ENCODE measurements at regions not wholly inside any gene's neighbourhood (a gene's known extent, or its start where the extent isn't known, plus 50 kb on each side); places are given as distances from the start of the nearest gene placed in this dataset.
A peak's percentile ranks its signal among the peaks of the same experiment; 100 is the strongest.
"Not testable (repeated sequence)": the region's sequence is repeated elsewhere in the genome, so short reads cannot be mapped to it uniquely, and the experiment has no call there.

- no peak for DNase-seq (ENCODE audit: low read depth, low spot score)
- in situ Hi-C loops (cut with HindIII; ENCODE audit: low pct_unique_long_range_greater_than_20kb, low sequenced_read_pairs), result no loop called here
These were observed 660.5 kb upstream of the PRMT6 start for GRCh38 chr1:106396020-106396419.

- in situ Hi-C loops (cut with HindIII; ENCODE audit: low pct_unique_long_range_greater_than_20kb, low sequenced_read_pairs), result no loop called here
- DNase-seq (ENCODE audit: low read depth, low spot score), result no peak
These were observed 658.1 kb upstream of the PRMT6 start for GRCh38 chr1:106398391-106398790.

DNA sequence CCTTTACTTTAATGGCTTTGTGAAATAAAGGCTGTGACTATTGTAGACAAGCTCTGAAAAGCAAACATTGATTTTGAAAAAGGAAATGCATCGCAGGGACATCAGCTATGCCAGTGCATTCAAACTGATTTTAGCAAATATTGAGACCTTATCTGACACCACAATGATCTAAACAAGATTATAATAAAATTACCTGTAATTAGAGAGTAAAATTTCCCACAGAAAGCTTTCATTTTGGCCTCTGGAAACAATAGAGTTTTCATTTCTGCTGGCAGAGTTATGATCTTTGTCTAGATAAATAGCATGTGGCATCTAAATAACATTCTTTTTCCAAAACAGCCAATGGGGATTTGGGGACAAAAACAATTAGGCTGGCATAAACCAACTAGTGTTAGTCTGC, 650.4 kb upstream of the PRMT6 start:
- DNase-seq (ENCODE audit: low read depth, low spot score), result no peak

GRCh38 chr1:106412321-106412720, 644.2 kb upstream of the PRMT6 start:
- DNase-seq (ENCODE audit: low read depth, low spot score); in situ Hi-C loops (cut with HindIII; ENCODE audit: low pct_unique_long_range_greater_than_20kb, low sequenced_read_pairs): not testable (repeated sequence)

More for the DNA sequence above, 650.4 kb upstream of the PRMT6 start:
- in situ Hi-C loops (cut with HindIII; ENCODE audit: low pct_unique_long_range_greater_than_20kb, low sequenced_read_pairs), result no loop called here

DNA sequence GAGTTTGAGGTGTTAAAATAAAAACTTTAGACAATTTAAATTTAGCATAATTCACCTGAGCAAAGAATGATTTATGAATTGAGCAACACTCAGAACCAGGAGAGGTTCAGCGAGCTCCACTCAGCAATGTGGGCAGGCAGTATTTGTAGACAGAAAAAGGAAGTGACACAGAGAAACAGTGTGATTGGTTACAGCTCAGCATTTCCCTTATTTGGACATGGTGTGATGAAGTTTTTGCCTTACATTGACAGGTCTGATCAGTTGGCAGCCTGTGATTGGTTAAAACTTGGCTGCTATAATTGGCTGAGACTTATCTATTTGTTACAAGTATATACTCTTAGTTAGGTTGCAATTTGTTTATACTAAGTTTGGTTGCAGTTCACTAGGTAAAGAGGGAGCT, 621.2 kb upstream of the PRMT6 start:
- DNase-seq (ENCODE audit: low read depth, low spot score), result no peak
- in situ Hi-C loops (cut with HindIII; ENCODE audit: low pct_unique_long_range_greater_than_20kb, low sequenced_read_pairs), result no loop called here

DNA sequence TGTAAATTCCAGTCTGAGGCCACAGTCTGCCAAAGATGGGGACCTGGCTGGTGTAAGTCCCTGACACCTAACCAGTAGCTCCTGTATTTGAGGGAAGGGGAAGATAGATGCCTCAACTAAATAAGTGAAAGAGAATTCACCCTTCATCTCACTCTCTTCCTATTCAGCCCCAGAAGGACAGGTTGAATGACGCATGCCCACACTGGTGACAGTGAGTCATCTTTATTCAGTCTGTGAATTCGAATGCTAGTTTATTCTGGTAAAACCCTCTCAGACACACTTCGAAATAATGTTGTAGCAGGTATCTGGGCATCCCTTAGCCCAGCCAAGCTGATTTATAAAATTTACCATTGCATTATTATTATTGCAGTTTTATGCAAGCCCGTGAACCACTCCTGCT, 617.0 kb upstream of the PRMT6 start:
- in situ Hi-C loops (cut with HindIII; ENCODE audit: low pct_unique_long_range_greater_than_20kb, low sequenced_read_pairs), result no loop called here
- peak; percentile 28 for DNase-seq (ENCODE audit: low read depth, low spot score)

DNA sequence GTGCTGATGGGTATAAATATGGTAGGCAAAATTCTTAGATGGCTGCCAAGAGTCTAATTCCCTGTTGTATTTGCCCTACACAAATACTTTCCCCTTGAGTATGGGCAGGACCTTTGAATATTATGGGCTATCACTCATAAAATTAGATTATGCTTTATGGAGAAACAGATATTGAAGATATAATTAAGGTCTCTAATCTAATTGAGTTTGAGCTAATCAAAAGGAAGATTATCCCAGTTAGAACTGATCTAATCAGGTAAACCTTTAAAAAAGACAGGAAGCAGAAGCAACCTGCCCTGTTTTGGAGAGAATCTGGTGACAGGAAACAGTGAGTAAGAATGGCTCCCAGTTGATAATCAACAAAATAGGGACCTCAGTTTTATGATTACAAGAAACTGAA, 609.0 kb upstream of the PRMT6 start:
- in situ Hi-C loops (cut with HindIII; ENCODE audit: low pct_unique_long_range_greater_than_20kb, low sequenced_read_pairs), result no loop called here
- DNase-seq (ENCODE audit: low read depth, low spot score), result no peak

DNA sequence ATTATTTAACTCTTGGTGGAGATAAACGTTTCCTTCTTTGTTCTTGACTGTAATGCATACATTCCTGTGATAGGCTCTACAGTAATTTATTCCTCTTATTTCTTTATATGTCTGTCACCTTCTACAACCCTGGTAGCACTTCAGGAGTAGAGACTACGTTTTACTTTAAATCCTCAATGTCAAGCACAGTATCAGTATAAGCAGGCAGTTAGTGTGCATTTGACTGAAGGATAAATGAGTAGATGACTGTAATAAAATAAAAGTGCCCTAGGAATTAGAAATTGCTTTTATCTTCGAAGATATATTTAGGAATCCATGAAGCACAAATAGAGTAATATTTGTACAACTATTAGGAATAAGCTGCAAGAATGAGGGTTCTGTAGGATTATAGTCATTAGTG, 599.6 kb upstream of the PRMT6 start:
- no peak for DNase-seq (ENCODE audit: low read depth, low spot score)
- in situ Hi-C loops (cut with HindIII; ENCODE audit: low pct_unique_long_range_greater_than_20kb, low sequenced_read_pairs), result no loop called here

GRCh38 chr1:106457368-106457767, 599.1 kb upstream of the PRMT6 start:
- no peak for DNase-seq (ENCODE audit: low read depth, low spot score)
- in situ Hi-C loops (cut with HindIII; ENCODE audit: low pct_unique_long_range_greater_than_20kb, low sequenced_read_pairs), result no loop called here

GRCh38 chr1:106458866-106459265, 597.6 kb upstream of the PRMT6 start:
- in situ Hi-C loops (cut with HindIII; ENCODE audit: low pct_unique_long_range_greater_than_20kb, low sequenced_read_pairs), result no loop called here

GRCh38 chr1:106459418-106459817, 597.1 kb upstream of the PRMT6 start:
- in situ Hi-C loops (cut with HindIII; ENCODE audit: low pct_unique_long_range_greater_than_20kb, low sequenced_read_pairs), result no loop called here
- no peak for DNase-seq (ENCODE audit: low read depth, low spot score)

More at GRCh38 chr1:106458866-106459265, 597.6 kb upstream of the PRMT6 start:
- no peak for DNase-seq (ENCODE audit: low read depth, low spot score)

DNA sequence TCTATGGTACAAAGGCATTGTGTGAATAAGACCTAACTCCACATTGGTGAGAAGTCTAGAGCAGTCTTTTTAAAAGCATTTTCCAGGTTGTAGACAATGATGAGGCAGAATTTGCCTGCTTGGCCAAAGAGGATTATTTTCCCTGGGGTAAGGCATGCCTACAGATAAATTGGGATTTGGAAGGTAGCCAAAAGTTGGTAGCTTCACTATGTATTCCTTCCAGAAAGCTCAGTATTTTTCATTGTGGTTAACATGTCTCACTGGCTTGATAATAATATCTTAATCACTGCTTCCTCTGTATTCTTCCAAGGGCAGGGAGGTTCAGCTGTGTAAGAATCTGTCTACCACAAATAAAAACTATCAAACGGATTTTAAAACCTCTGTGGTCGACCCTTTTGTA, 590.8 kb upstream of the PRMT6 start:
- in situ Hi-C loops (cut with HindIII; ENCODE audit: low pct_unique_long_range_greater_than_20kb, low sequenced_read_pairs), result no loop called here

DNA sequence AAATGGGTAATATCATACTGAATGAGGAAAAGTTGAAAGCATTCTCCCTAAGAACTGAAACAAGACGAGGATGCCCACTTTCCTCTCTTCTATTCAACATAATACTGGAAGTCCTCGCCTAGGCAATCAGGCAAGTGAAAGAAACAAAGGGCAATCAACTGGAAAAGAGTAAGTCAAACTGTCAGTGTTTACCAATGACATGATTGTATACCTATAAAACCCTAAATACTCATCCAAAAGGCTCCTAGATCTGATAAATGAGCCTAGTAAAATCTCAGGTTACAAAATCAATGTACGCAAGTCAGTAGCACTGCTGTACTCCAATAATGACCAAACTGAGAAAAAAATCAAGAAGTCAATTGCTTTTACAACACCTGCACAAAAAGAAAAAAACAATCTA, 575.8 kb upstream of the PRMT6 start:
- in situ Hi-C loops (cut with HindIII; ENCODE audit: low pct_unique_long_range_greater_than_20kb, low sequenced_read_pairs), result no loop called here
- no peak for DNase-seq (ENCODE audit: low read depth, low spot score)

More for the DNA sequence above, 590.8 kb upstream of the PRMT6 start:
- no peak for DNase-seq (ENCODE audit: low read depth, low spot score)

DNA sequence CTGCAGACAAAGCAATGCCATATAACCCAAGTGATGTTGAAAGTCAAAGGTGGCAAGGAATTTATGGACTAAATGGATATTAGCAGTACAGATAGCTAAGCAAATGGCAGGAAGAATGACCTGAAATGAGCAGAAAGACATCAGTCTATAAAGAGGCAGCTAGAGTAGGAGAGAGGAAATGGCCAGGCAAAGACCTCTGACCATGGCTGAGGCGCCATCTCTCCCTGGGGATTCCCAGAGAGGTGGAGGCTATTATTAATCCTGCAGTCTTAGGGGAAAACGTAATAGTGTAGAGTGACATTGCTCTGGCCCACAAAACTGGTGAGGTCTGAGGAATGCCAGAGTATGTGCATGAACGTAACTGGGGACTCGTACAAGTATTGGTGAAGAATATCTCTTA, 563.6 kb upstream of the PRMT6 start:
- no peak for DNase-seq (ENCODE audit: low read depth, low spot score)
- in situ Hi-C loops (cut with HindIII; ENCODE audit: low pct_unique_long_range_greater_than_20kb, low sequenced_read_pairs), result no loop called here

DNA sequence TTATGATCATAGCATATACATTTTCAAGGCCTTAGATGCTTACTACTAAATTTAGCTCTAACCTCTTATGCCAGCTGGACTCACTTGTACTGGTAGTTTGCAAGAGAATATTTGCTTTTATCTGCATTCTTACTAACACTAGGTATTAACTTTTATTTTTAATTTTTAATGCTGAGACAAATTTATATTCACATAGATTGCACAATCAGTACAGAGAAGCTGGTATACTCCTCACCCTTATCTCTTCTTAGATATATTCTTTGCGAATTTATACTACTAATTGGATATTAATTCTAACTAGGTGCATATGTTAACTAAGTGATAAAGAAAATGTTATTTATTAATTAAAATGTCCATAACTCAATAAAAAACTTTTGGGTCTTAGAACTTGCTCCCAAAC, 561.8 kb upstream of the PRMT6 start:
- in situ Hi-C loops (cut with HindIII; ENCODE audit: low pct_unique_long_range_greater_than_20kb, low sequenced_read_pairs), result no loop called here

GRCh38 chr1:106498238-106498637, 558.2 kb upstream of the PRMT6 start:
- no peak for DNase-seq (ENCODE audit: low read depth, low spot score)
- in situ Hi-C loops (cut with HindIII; ENCODE audit: low pct_unique_long_range_greater_than_20kb, low sequenced_read_pairs), result no loop called here

More for the DNA sequence above, 561.8 kb upstream of the PRMT6 start:
- no peak for DNase-seq (ENCODE audit: low read depth, low spot score)

DNA sequence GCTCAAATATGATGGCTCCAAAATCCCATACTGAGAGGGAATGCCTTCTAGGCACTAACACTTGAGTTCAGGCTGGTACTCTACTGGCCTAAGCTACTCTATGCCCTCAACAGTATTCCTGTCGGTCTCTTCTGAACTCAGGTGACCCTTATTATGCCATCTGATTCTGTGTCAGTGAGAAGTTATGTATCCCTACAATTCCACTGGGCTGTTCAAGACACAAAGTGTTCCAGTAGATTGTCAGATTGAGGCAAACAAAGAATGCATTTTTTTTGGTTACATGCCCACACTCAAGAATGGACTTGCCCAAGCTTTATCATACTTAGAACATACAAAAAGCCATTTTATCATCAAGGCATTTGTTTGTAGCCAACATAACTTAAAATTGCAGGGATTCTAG, 553.8 kb upstream of the PRMT6 start:
- in situ Hi-C loops (cut with HindIII; ENCODE audit: low pct_unique_long_range_greater_than_20kb, low sequenced_read_pairs), result no loop called here
- no peak for DNase-seq (ENCODE audit: low read depth, low spot score)

DNA sequence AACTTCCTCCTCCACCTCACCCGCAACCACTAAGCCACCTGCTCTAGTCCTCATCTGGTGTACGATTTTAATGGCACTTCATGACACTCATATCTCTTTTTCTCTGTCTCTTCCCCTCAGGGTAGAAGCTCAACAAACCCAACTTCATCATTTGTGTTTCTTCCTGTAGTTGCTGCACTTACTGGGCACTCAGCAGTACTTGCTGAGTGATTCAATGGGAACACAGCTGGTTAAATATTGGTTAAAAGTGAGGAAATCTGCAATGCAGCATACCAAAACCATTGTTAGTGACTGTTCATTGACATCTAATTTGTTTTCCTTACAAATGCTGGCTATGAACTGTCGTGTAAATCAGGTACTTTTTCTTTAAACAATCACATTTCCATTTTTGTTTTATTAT, 541.1 kb upstream of the PRMT6 start:
- no peak for DNase-seq (ENCODE audit: low read depth, low spot score)
- in situ Hi-C loops (cut with HindIII; ENCODE audit: low pct_unique_long_range_greater_than_20kb, low sequenced_read_pairs), result no loop called here

GRCh38 chr1:106517224-106517623, 539.2 kb upstream of the PRMT6 start:
- in situ Hi-C loops (cut with HindIII; ENCODE audit: low pct_unique_long_range_greater_than_20kb, low sequenced_read_pairs), result no loop called here
- DNase-seq (ENCODE audit: low read depth, low spot score), result no peak

- no peak for DNase-seq (ENCODE audit: low read depth, low spot score)
- in situ Hi-C loops (cut with HindIII; ENCODE audit: low pct_unique_long_range_greater_than_20kb, low sequenced_read_pairs), result no loop called here
These were observed 533.0 kb upstream of the PRMT6 start for GRCh38 chr1:106523497-106523896.

All from SK-MEL-5 (cell line).